Omental fat pad (tissue), 3 donors: ENCODE measurements at regions not wholly inside any gene's neighbourhood (a gene's known extent, or its start where the extent isn't known, plus 50 kb on each side); places are given as distances from the start of the nearest gene placed in this dataset.

Experiments used
- ATAC-seq: fragments of 150-250 bp; one replicate; pipeline ENCODE4 v1.9.1; 2016; ENCODE audit warnings: mild to moderate bottlenecking, moderate library complexity; ENCODE audit not compliant: low FRiP score
- DNase-seq: peaks from one replicate; pipeline ENCODE4 v3.0.0-alpha.2; 2019; ENCODE audit warnings: low spot score
- TF ChIP-seq, protein P1 (sequence below), 3 donors: fragments of 450-650 bp; IDR thresholded peaks; one replicate each; pipeline ENCODE4 v1.5.1; 2016 to 2017; ENCODE audit warnings: antibody characterized with exemption in 3 of 3, mild to moderate bottlenecking in 3 of 3, moderate library complexity in 2 of 3

GRCh38 chr22:22776121-22776520, 111.5 kb upstream of the IGLL5 start:
- ATAC-seq: no peak
- TF ChIP-seq, protein P1, sequence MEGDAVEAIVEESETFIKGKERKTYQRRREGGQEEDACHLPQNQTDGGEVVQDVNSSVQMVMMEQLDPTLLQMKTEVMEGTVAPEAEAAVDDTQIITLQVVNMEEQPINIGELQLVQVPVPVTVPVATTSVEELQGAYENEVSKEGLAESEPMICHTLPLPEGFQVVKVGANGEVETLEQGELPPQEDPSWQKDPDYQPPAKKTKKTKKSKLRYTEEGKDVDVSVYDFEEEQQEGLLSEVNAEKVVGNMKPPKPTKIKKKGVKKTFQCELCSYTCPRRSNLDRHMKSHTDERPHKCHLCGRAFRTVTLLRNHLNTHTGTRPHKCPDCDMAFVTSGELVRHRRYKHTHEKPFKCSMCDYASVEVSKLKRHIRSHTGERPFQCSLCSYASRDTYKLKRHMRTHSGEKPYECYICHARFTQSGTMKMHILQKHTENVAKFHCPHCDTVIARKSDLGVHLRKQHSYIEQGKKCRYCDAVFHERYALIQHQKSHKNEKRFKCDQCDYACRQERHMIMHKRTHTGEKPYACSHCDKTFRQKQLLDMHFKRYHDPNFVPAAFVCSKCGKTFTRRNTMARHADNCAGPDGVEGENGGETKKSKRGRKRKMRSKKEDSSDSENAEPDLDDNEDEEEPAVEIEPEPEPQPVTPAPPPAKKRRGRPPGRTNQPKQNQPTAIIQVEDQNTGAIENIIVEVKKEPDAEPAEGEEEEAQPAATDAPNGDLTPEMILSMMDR (IDR thresholded peaks at IDR 0.05): no peak
- no peak for DNase-seq

- TF ChIP-seq, protein P1 (IDR thresholded peaks at IDR 0.05): no peak
- ATAC-seq (no peak), DNase-seq (no peak)
These were observed 108.4 kb upstream of the IGLL5 start for GRCh38 chr22:22779213-22779612.

- TF ChIP-seq, protein P1 (IDR thresholded peaks at IDR 0.05): no peak
- ATAC-seq (no peak), DNase-seq (no peak)
These were observed 104.0 kb upstream of the IGLL5 start for GRCh38 chr22:22783575-22783974.

DNA sequence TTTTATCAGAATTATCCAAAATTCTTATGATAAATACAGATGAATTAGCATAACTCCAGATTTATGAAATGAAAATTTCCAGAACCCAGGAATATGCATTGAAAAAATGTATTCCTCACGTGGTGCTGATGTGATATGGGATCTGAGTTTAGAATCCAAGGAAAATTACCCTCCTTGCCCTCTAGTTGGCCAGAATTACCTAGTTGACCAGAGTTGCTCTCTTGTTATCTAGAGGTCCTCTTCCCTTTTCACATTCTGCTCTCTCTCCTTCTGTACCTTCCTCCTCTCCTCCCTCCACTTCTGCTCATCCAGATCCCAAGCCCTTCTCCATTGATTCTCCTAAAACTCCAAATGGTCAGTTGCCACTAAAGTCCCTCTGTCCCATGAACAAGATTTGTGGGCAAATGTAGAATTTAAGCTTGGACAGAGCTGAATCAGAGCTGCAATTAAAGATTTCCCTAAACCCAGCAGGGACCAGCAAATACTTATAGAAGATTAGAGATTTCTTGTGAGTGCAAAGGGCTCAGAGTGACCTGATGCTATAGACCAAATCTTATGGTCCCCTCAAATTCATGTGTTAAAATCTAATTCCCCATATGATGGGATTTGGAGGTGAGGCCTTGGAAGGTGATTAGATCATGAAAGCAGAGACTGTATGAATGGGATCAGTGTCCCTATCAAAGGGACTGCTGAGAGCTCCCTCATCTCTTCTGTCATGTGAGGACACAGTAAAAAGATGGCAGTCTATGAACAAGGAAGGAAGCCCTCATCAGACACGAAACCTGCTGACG, 103.2 kb upstream of the IGLL5 start:
- ATAC-seq (no peak), DNase-seq (no peak)
- TF ChIP-seq, protein P1 (IDR thresholded peaks at IDR 0.05): no peak

DNA sequence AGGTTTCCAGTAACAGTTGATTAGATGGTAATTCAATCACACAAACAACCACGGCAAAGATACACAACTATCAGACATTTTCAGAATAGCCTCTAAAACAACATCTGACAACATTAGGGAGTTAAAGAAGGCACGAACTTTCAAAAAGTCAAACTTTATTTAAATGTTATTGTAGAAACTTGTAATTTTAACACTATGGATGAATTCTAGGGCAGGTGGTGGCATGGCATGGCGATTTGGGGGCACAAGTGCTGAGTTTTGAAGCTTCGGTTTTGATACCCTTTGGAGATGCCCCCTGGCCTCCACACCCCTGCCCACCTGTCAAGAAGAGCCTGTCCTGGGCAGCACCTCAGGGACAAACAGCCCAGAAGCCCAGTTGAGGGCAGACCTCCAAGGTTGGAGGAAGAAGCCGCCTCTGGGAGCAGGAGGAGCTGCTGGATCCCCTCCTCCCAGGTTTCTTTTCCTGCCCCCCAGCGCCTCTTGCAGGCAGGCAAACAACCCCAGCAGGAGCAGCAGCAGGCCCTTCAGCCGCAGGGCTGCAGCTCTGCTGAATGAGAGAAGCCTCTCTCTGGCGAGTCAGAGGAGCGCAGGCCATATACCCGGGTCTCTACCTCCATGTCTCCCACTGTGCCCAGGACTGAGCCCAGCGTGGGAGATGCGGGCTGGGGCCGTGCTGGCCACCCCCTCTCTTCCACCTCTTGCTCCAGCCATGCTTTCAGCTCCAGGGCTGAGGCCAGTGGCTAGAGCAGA, 102.1 kb upstream of the IGLL5 start:
- DNase-seq: no peak
- TF ChIP-seq, protein P1 (IDR thresholded peaks at IDR 0.05): no peak
- ATAC-seq: no peak

- no peak for ATAC-seq
These were observed 101.1 kb upstream of the IGLL5 start for GRCh38 chr22:22786301-22787115.

More at GRCh38 chr22:22786301-22787115, 101.1 kb upstream of the IGLL5 start:
- DNase-seq: no peak
- TF ChIP-seq, protein P1 (IDR thresholded peaks at IDR 0.05): no peak
